ENCODE measurements at regions not wholly inside any gene's neighbourhood (a gene's known extent, or its start where the extent isn't known, plus 50 kb on each side); places are given as distances from the start of the nearest gene placed in this dataset.
A peak's percentile ranks its signal among the peaks of the same experiment; 100 is the strongest.

DNA sequence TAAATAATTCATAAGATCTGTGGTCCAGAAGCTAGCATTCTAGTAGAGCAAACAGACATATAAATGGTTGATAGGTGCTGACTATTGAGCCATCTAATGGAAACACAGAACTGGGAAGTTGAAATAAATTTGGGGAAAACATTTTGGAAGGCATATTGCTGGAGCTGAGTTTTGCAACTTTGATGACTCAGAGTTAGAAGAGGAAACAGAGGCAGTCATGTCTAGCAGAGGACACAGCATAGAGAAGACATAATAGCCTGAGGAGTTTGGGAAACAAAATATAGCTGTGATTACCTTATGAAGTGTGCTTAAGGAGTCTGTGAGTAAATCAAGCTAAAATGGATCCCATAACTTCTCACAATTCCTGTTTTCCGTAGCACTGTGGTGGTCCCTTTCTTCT is 86.9 kb upstream of the FLRT2 start:
- WGBS (ENCODE audit: low lambda C conversion rate, missing lambda C conversion rate): 100% methylated on average over 1 of the region's 1 CpG
- no peak for DNase-seq (ENCODE audit: low spot score)
- TF ChIP-seq EZH2 (IDR thresholded peaks at IDR 0.05; ENCODE audit: borderline replicate concordance): no peak
- TF ChIP-seq, protein P1, sequence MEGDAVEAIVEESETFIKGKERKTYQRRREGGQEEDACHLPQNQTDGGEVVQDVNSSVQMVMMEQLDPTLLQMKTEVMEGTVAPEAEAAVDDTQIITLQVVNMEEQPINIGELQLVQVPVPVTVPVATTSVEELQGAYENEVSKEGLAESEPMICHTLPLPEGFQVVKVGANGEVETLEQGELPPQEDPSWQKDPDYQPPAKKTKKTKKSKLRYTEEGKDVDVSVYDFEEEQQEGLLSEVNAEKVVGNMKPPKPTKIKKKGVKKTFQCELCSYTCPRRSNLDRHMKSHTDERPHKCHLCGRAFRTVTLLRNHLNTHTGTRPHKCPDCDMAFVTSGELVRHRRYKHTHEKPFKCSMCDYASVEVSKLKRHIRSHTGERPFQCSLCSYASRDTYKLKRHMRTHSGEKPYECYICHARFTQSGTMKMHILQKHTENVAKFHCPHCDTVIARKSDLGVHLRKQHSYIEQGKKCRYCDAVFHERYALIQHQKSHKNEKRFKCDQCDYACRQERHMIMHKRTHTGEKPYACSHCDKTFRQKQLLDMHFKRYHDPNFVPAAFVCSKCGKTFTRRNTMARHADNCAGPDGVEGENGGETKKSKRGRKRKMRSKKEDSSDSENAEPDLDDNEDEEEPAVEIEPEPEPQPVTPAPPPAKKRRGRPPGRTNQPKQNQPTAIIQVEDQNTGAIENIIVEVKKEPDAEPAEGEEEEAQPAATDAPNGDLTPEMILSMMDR (IDR thresholded peaks at IDR 0.05; ENCODE audit: poor library complexity): no peak
- no peak for TF ChIP-seq EZH2phosphoT487 (IDR thresholded peaks at IDR 0.05; ENCODE audit: low read depth, severe bottlenecking, unreplicated experiment)
- Histone ChIP-seq H3K36me3 (replicated peaks; ENCODE audit: insufficient read depth, low read depth) (no peaks in the 10 kb centered on the region), H3K27ac (no peak overlapping the region), H3K4me2 (no peak overlapping the region), H3K9me3 (ENCODE audit: low read depth) (no peaks in the 10 kb centered on the region), H2AFZ (no peak overlapping the region), H3K27me3 (no peaks in the 10 kb centered on the region), H4K20me1 (ENCODE audit: insufficient read depth, poor library complexity, severe bottlenecking) (no peaks in the 10 kb centered on the region), H3K4me3 (no peak overlapping the region), H3K79me2 (no peaks in the 10 kb centered on the region), H3K9me2 (replicated peaks; ENCODE audit: insufficient read depth) (no peaks in the 10 kb centered on the region), H3K4me1 (ENCODE audit: insufficient read depth) (no peaks in the 10 kb centered on the region)

DNA sequence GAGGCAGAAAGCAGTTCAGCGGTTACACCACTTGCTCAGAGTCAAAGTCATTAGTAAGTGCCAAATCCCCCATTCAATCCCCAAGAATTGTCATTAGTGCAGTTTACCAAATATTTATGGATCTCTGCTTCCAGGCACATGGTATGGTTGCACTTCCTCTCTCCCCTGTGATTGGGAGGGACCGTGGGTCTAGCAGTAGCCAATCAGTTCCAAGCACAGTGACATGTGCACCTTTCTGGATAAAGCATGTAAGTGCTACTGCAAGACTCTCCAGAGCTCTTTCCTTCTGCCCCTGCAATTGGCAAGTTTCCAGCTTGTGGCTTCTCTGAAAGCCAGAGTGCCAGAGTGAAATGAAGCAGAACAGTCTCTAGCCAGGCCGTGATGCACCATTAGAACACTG is 85.3 kb upstream of the FLRT2 start:
- Histone ChIP-seq H2AFZ (no peak overlapping the region), H3K79me2 (no peaks in the 10 kb centered on the region), H4K20me1 (ENCODE audit: insufficient read depth, poor library complexity, severe bottlenecking) (no peaks in the 10 kb centered on the region), H3K36me3 (replicated peaks; ENCODE audit: insufficient read depth, low read depth) (no peaks in the 10 kb centered on the region), H3K9me3 (ENCODE audit: low read depth) (no peaks in the 10 kb centered on the region), H3K9me2 (replicated peaks; ENCODE audit: insufficient read depth) (no peaks in the 10 kb centered on the region), H3K4me1 (ENCODE audit: insufficient read depth) (no peaks in the 10 kb centered on the region), H3K4me3 (no peak overlapping the region), H3K27me3 (no peaks in the 10 kb centered on the region), H3K27ac (no peak overlapping the region), H3K4me2 (no peak overlapping the region)
- TF ChIP-seq EZH2 (IDR thresholded peaks at IDR 0.05; ENCODE audit: borderline replicate concordance): no peak
- TF ChIP-seq, protein P1 (IDR thresholded peaks at IDR 0.05; ENCODE audit: poor library complexity): no peak
- no peak for TF ChIP-seq EZH2phosphoT487 (IDR thresholded peaks at IDR 0.05; ENCODE audit: low read depth, severe bottlenecking, unreplicated experiment)
- WGBS (ENCODE audit: low lambda C conversion rate, missing lambda C conversion rate): 79% methylated on average over 3 of the region's 3 CpGs
- DNase-seq (ENCODE audit: low spot score): peak; percentile 38

DNA sequence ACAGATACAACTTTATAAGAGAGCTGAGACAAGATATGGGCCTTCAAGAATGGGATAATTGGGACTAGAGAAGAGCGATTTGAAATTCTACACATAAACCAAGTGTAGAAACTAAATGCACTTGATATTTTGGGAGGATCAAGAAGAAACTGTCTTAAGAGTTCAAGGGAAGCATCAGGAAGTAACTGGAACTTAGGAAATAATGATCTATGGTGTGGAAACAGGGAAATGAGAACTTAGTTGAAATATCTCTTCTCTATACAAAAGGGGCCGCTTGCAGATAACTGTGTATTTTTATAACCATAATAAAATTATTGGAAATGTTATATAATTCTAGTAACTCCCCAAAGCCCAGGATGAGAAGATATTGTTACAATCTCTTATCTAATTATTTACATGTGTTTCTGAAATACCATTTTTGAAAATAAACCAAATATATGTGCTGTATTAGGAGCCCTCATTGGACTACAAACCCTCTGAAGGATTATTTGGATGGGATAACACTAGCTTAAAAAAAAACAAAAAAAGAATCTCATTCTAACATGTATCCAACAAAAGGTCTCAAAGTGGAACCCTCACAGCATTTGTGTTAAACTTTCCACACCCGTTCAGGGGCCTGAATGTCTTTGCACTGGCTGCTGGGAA is 84.7 kb upstream of the FLRT2 start:
- Histone ChIP-seq H3K36me3 (replicated peaks; ENCODE audit: insufficient read depth, low read depth) (no peaks in the 10 kb centered on the region), H3K79me2 (no peaks in the 10 kb centered on the region), H3K4me2 (no peak overlapping the region), H2AFZ (peak overlapping the region; percentile 4), H3K4me1 (ENCODE audit: insufficient read depth) (no peaks in the 10 kb centered on the region), H4K20me1 (ENCODE audit: insufficient read depth, poor library complexity, severe bottlenecking) (no peaks in the 10 kb centered on the region), H3K27me3 (no peaks in the 10 kb centered on the region), H3K4me3 (no peak overlapping the region), H3K9me3 (ENCODE audit: low read depth) (no peaks in the 10 kb centered on the region), H3K9me2 (replicated peaks; ENCODE audit: insufficient read depth) (no peaks in the 10 kb centered on the region), H3K27ac (no peak overlapping the region)
- 98% methylated on average over 3 of the region's 3 CpGs for WGBS (ENCODE audit: low lambda C conversion rate, missing lambda C conversion rate)
- TF ChIP-seq EZH2phosphoT487 (IDR thresholded peaks at IDR 0.05; ENCODE audit: low read depth, severe bottlenecking, unreplicated experiment) (no peak), EZH2 (IDR thresholded peaks at IDR 0.05; ENCODE audit: borderline replicate concordance) (no peak)
- TF ChIP-seq, protein P1 (IDR thresholded peaks at IDR 0.05; ENCODE audit: poor library complexity): no peak
- no peak for DNase-seq (ENCODE audit: low spot score)
